Fibroblast of lung (primary cell): ENCODE measurements at regions not wholly inside any gene's neighbourhood (a gene's known extent, or its start where the extent isn't known, plus 50 kb on each side); places are given as distances from the start of the nearest gene placed in this dataset.

ENCODE experiments used
- CTCF ChIP-seq, 2 donors: IDR thresholded peaks in 1 of 2; conservative IDR thresholded peaks in 1 of 2; 1 replicate in 1 of 2; 2 replicates in 1 of 2; pipeline ENCODE4 v1.5.1; 2011 to 2012; ENCODE audit warnings: low read length in 2 of 2, control low read depth in 1 of 2, inconsistent platforms in 1 of 2, low read depth in 1 of 2, mild to moderate bottlenecking in 1 of 2
- EZH2 ChIP-seq: IDR thresholded peaks from 2 replicates; pipeline ENCODE4 v1.5.1; 2012; ENCODE audit warnings: low read length, control low read depth, mild to moderate bottlenecking; ENCODE audit errors: missing control alignments

GRCh38 chr15:66648588-66648987, 53.4 kb upstream of the SMAD6 start:
- TF ChIP-seq CTCF (conservative IDR thresholded peaks at IDR 0.05 in 1 of 2, IDR thresholded peaks at IDR 0.05 in 1 of 2; ENCODE audit: low read depth in 1 of 2, low read length in 2 of 2) (no peak), EZH2 (no peak)
